Left lobe of liver (tissue), 2 donors: ENCODE measurements at regions not wholly inside any gene's neighbourhood (a gene's known extent, or its start where the extent isn't known, plus 50 kb on each side); places are given as distances from the start of the nearest gene placed in this dataset.

ENCODE experiments used
- ATAC-seq: fragments of 200-7000 bp; cut with Tn5 transposase; one replicate; pipeline ENCODE4 v1.9.1; 2020; ENCODE audit warnings: mild to moderate bottlenecking, moderate library complexity
- DNase-seq: peaks from one replicate; pipeline ENCODE4 v3.0.0-alpha.2; 2020; ENCODE audit warnings: low spot score
- donor health status: DM: no; HTN: no; CAD: no; lungs with moderate emphysema.
- donor health status: DM: no; HTN: yes; CAD: no.

DNA sequence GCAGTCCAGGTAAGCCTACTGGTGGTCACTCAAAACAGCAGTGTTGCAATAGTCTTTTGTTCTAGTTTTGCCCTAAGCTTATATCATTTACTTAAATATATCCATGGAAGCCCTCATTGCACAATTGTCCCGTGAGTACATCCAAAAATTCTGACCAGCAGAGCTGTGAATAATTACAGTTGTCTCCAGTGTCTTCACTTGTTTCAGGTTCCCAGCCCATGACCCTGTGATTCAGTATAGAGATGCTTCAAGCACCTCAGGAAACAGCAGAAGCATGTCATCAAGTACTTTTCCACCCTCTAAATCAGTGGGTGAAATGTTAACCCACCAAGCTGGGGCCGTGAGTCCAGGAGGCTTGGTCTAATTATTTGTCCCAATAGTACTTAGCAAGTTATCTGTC is 214.9 kb upstream of the RPS6KA3 start:
- no peak for ATAC-seq
- DNase-seq, result no peak

DNA sequence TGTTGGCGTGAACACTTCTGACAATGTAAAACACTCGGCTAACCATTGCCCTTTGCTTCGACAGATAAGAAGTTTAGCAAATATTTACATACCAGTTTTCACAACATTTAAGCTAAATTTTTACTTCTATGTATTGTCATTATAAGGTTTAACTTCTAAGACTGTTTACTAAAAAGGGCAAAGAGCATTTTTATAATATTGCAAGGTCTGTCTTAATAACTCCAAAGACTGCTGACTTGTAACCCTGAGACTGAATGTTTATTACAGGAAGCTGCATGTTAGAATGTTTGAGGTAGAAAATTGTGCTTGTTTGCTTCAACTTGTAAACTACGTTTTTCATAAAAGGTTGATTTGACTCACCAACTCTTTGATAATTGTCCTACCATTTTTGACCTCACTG is 213.2 kb upstream of the RPS6KA3 start:
- no peak for ATAC-seq
- no peak for DNase-seq

DNA sequence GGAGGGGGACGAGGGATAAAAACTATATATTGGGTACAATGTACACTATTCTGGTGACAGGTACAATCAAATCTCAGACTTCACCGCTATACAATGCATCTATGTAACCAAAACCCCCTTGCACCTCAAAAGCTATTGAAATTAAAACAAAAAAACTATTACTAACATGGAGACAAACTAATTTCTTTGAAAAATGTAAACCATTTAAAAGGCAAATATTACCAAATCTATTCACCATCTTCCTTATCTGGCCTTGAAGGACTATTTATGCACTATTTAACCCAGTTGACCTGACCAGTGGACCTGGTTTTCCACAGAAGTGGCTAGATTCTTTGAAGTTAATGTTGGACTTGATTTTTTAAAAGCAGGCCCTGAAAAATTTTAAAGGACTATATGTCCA is 212.3 kb upstream of the RPS6KA3 start:
- DNase-seq (no peak), ATAC-seq (no peak)

DNA sequence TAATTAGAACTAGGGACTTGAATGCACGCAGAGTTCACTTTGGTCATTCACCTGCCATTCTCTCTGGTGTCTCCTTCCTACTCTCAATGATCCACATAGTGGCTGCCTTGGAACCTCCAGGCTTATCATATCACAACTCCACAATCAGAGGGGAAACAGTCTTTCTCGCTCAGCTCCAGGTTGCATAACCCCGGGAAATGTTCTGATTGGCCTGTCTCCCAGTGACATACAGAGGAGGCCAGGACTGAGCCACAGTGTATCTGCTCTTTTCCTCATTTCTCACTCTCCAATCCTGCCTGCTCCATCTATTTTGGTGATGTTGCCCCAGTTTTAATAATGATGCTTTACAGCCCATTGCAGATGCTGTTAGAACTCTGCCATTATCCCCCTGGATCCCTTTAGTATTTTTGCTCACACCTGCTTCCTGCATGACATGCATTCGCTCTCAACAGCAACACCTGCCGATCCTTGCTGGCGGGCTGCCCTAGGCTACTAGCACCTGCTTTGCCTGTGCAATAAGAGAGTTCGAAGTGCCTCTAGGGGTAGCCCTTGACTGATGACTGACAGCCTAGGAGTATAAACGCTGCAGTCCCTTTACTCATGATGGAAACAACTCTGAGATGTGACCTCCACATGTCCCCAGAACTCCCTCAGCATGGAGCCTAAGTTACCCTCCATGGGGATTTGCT is 211.3 kb upstream of the RPS6KA3 start:
- ATAC-seq, result no peak
- DNase-seq, result no peak

DNA sequence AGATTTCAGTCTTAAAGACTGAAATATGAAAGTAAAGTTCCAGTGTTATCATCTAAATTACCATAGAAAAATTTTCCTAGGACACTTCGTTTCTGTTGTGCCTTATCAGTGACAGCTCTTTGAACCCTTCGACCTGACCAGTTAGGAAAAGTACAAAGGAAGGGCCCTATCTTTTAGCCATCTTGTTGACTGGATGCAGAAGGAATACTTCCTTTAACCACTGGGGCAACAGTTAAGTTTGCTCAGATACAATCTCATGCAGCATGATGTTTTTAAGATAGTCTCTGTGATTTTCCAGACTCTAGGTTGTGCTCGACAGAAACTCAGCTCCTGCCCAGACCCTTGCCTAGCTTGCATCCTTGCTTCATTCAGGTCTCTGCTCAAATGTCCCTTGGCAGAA is 210.5 kb upstream of the RPS6KA3 start:
- DNase-seq (no peak), ATAC-seq (no peak)

DNA sequence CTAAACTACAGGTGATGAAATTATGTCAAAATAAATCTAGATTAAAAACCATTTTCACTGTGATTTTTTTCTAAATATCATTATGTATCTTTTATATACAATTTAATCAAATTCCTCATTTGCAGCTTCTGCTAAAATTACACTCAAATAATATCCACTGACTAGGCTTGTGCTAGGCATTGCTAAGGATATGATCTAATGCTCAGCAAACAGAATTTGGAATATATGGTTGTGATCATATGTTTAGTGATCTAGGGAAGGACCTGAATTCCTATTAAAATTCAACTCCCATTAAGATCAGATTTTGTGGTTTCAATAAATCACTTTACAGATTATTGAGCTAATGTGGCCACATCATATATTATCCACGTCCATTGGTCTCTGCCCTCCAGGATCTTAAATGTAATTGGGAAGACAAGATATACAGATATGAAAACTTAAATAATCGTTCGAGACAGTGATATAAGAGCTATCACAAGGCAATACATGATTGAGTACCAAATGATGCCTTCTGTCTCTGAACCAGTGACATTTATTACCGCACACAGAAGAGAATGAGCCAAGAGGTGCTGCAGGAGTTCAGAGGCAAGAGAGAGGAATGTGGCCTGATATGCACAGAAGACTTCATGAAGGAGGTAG is 206.0 kb upstream of the RPS6KA3 start:
- no peak for DNase-seq
- ATAC-seq, result no peak

DNA sequence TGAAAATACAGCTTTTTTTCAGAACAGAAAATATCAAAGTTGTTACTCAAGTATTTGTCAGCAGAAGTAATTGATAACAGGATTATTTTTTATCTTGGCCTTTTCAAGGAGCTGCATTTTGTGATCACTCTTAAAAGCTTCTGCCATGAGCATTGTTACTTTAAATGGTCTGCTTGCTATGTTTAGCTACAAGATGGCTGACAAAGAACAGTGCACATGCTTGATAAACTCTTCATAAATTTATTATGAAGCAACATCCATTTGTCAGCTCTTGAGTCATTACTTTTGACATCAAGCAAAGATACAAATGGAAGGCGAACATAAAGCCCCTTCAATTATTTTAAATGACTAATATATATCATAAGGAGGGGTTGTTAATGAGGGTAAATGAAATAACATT is 205.4 kb upstream of the RPS6KA3 start:
- DNase-seq (no peak), ATAC-seq (no peak)

DNA sequence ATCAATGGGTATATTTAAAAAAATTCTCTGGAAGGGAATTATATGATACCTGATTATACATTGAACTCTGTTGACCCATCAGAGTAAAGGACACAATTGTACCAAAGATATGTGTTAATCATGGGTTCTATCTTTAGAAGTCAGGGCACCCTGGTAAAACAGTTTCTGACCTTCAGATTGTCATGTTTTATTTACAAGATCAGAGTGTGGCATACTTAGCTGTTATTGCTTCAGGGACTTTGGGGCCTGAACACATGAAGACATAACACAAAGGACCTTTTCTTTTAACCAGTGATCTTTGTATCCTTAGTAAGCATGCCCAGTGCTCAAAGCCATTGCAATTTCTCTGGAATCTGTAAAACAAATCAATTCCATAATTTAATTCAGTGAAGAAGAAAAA is 204.8 kb upstream of the RPS6KA3 start:
- no peak for ATAC-seq

DNA sequence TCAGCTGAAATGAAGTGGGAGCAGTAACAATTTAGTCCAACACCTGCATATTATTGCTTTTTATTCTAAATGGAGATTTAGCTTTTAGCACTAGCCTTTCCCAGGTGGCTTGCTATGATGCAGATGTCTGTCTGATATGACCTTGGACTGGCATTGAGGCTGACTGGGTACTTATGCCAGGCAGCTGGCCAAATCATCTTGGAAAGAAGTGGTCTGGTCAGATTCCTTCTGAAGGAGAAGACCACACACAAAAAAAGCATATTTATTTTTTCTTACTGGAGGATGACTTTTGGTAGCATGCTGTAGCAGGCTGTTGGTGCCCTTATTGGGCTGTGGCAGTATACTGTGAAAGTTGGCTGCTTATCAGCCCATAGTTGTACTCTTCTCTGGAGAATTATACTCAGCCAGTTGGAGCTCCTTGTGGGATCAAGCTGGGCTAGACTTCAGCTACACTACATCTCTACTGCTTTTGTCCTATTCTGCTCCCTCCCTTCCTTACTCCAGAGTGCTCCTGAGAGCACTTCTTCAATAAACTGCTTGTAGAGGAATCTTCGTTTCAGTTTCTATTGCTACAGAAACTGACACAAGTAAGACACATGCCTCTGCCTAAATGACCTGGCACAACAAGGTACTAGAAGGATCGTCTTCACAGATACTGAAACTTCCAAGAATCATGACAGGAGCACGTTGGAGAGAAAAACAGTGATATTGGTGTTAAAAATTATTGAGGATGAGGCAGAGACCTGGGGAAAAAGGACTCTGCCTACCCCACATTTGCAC is 196.8 kb upstream of the RPS6KA3 start:
- no peak for DNase-seq

More for the DNA sequence above, 204.8 kb upstream of the RPS6KA3 start:
- no peak for DNase-seq

DNA sequence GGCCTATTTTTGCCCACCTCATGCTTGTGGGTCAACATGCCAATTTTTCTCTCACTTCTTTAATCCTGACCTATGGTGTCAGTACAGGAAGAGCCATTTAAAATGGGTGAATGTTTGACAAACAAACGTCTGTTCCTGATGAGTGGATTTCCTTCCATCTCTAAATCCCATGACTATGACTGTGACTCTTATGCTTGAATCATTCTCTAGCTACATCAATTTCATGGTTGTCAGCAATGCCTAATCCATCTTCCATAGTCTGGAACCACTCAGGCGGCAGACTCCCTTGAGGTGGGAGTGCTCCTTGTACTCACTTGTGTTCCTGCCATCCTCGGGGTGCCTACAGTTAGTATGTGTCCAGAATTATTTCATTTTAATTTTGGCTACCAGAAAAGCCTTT is 194.9 kb upstream of the RPS6KA3 start:
- DNase-seq (no peak), ATAC-seq (no peak)

More for the DNA sequence above, 196.8 kb upstream of the RPS6KA3 start:
- ATAC-seq, result no peak

DNA sequence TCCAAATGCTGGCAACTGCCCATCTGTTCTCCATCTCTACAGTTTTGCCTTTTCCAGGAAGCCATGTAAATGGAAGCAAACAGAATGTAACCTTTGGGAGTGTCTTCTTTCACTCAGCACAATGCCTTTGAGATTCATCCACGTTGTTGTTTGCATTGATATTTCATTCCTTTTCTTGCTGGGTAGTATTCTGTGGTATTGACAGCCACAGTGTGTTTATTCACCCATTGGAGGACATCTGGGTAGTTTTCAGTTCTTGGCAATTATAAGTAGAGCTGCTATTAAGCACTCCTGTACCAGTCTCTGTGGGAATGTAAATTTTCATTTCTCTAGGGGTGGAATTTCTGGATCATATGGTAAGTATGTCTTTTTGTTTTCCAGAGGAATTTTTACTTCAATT is 194.3 kb upstream of the RPS6KA3 start:
- no peak for ATAC-seq

DNA sequence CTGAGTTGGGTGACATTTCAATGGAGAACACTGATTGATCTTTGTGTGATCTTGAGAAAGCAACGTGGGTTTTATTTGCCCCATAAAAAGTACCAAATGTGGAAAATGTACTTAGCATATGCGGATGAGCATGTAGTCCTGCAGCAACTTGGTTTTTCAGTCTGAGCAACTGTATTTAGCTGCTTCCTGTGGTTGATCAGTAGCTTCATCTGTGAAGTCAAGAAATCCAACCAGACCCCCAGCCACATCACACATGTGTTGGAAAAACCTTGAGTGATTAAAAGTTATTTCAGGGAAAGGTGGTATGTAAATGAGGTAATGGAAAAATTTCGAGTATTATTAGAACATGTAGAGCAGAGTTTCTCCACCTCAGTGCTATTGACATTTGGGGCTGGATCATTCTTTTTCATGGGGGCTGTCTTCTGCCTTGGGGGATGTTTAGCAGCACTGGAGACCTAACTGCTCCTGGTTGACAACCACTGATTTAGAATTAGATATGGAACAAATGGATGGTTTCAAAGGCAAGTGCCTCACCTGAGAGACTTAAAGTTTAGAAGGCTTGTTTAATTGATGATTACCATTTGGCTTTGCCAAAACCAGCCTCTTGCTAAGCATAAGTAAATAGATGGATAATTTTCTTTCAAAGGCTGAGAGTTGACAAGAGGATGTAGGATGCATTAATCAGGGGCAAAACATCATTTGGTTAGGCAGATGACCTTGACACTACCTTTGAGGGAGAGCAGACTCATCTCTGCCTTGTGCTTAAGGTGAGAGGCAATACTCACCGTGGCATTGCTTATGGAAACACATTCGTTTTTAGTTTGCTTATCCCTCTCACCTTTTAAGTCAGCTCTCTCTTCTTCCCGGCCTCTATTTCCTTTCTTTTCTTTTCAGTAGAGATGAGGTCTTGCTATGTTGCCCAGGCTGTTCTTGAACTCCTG is 193.0 kb upstream of the RPS6KA3 start:
- ATAC-seq (no peak), DNase-seq (no peak)

More for the DNA sequence above, 194.3 kb upstream of the RPS6KA3 start:
- DNase-seq, result no peak

DNA sequence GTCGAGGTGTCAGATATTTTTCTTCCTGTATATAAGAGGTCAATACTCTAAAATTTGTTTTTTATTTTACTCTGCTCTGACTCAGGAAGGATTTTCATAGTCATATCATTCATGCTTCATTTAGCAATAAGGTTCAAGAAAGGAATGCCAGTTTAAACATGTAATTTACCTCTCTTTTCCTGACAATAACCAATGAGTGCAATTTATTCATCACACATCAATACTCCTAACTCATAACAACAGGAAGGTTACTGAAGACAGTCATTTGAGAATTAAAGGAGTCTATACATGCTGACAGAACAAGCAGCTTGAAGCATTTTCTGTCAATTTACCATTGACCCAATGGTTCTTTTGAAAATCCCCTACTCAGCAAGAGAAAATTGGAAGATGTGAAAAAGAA is 190.3 kb upstream of the RPS6KA3 start:
- DNase-seq (no peak), ATAC-seq (no peak)

DNA sequence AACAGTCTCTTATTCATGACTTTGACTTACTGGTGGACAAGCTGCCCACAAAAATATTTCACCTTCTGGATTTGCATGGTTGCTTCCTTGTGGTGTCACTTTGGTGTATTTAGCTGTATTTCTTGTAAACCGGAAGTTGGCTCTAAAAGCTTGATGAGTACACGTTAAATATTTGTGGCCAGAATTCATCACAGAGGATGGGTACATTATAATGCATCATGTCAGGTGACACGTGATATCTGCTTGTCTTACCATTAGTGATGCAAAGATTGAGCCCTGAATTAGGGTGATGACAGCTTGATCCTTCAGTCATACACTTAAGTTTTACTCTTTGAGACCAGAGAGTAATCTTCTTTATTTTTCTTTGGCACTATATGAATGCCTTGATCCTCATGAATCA is 188.3 kb upstream of the RPS6KA3 start:
- ATAC-seq, result no peak

DNA sequence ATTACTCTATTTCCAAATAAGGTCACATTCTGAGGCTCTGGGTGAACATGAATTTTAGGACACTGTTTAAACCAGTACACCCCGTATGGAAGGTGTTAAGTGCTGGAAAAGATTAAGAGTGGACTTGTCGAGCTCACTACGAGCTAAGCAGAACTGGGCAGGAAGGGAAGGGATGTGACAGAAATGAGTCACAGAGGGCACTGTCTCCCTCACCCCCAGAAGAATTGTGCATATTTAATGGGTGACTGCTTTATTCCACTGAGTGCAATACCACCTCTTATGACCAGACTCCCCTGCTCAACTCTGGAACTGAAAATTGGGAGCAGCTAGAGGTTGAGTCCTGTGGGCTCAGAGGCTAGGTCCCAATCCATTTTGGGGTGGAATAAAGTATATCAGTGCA is 187.4 kb upstream of the RPS6KA3 start:
- DNase-seq, result no peak
- no peak for ATAC-seq

More for the DNA sequence above, 188.3 kb upstream of the RPS6KA3 start:
- DNase-seq, result no peak

DNA sequence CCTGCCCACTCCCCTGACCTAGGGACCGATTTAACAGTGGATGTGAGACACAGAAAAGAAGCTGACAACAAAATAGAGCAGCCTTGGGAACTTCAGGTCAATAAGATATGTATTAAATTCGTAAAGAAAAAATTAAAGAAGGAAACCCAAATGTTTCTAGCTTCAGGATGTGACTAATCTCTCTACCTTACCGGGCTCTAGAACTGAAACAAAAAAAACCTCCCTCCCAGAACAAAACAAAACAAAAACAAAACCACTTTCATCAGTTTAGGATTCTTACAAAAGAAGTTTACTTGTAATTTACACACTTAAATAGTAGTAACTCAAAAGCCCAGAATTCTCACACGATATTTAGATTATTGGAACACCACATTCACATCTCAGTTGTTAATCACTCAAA is 185.8 kb upstream of the RPS6KA3 start:
- no peak for ATAC-seq
- no peak for DNase-seq

DNA sequence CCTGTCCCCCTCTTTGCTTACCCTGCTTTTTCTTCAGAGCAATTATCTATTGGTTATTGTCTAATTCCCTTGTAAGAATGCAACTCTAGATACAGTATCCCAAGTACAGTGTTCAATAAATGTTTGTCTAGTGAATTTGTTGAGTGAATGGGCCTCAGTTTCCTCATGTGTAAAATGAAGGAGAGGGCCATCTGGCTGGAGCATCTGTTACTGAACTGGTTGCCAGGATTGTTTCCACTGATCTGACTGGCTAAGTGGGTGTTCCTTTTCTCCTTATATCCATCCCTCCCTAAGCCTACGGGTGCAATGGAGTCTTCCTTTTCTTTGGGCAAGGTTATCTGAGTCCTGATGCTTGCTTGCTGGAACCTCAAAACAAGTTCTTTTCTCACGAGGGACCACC is 185.2 kb upstream of the RPS6KA3 start:
- ATAC-seq (no peak), DNase-seq (no peak)

DNA sequence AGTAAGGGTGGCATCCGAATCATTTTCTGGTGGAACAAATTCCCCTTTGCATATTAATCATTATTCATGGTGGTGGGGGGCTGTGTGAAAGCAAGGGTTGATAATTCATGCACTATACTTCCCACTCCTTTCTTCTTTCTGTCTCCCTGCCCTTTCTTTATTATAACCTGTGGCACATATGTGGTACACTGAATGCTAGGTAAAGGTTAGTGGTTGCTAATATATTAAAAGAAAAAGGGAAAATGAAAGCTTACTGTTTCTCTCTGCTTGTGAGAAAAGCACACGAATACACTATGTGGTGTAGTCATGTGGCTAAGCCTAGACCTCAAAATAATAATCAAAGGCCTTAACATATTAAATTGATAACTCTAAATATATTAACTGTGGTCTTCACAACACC is 178.4 kb upstream of the RPS6KA3 start:
- DNase-seq, result no peak
- no peak for ATAC-seq

DNA sequence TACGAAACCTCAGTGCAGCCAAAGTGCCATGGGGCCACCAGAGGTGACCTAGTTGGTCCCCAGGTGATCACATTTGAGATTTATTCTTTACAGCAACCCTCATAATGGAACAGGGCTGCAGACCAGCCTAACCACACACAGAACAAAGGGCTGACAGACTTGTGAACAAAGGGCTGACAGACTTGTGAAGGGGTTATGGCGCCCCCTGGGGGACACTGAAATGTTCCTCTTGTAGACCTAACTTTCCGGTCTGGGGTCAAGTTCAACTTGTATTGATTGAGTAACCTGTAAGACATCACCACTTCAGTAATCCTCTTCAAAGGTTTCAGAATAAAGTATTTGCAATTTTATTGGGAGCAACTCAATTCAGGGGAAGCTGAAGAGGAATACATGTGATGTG is 175.9 kb upstream of the RPS6KA3 start:
- DNase-seq, result peak; percentile 65
- peak; percentile 95 for ATAC-seq

DNA sequence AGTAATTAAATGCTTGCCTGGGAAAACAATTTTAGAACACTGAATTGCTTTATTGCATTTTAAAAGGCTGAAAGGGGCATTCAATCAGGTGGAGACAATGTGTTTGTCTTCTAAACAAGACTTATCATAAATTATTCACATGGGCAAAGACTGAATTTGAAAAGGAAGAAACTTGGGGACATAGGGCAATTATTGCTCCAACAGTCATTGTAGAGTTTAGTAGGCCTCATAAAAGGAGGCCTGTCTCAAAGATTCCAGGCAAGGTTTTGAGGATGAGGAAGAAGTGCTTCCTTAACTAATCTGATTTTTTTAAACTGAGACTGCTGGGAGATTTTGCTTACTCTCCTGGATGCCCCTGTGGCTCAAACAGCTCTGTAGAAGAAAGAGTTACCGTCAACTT is 174.4 kb upstream of the RPS6KA3 start:
- DNase-seq (no peak), ATAC-seq (no peak)
